K562 (cell line): ENCODE measurements at regions not wholly inside any gene's neighbourhood (a gene's known extent, or its start where the extent isn't known, plus 50 kb on each side); places are given as distances from the start of the nearest gene placed in this dataset.

Source experiments
- ATAC-seq: fragments of 200-7000 bp; cut with Tn5 transposase; 3 replicates; pipeline ENCODE4 v1.9.1; 2020; ENCODE audit warnings: moderate library complexity
- BruUV-seq: library from RNA; stranded (reverse); fragments of 400-500 nt; replicated peaks from 2 replicates; lab custom pipeline; 2021; lab: Mats Ljungman, UMichigan
- CTCF ChIA-PET: fragments of 300-600 bp; formaldehyde crosslinking; extraction: SDS; loops from one replicate; lab custom pipeline; 2021; ENCODE audit warnings: low intra/inter-chr PET ratio; lab: Yijun Ruan, JAX
- POLR2A ChIA-PET: fragments of 300-600, 350-650 bp; sonication (Branson Sonifier 250); formaldehyde crosslinking; extraction: SDS; loops from one replicate; lab custom pipeline; 2021; ENCODE audit warnings: antibody characterized with exemption, inconsistent platforms; lab: Yijun Ruan, JAX
- DNase-seq, 4 experiments: peaks; one replicate each; pipeline versions ENCODE4 v3.0.0 to v3.0.0-alpha.2; 2011 to 2018; ENCODE audit warnings: low spot score in 3 of 4, mixed read lengths in 3 of 4; ENCODE audit errors: extremely low read depth in 1 of 4
- FAIRE-seq: peaks from 2 replicates; lab custom pipeline; 2011; peaks lifted over from hg19 to GRCh38; lab: Jason Lieb, UNC
- H2AFZ ChIP-seq: 2 replicates; pipeline ENCODE4 v1.6.0; 2011; ENCODE audit warnings: low read depth, low read length, control low read depth, inconsistent platforms
- H3K27ac ChIP-seq: fragments of 200-600 bp; 3 replicates; pipeline ENCODE4 v1.8.0; 2011; ENCODE audit warnings: low read depth, mild to moderate bottlenecking, control low read depth, inconsistent platforms, low read length, moderate library complexity, mixed read lengths; ENCODE audit errors: extremely low read depth
- H3K27me3 ChIP-seq, 2 experiments: fragments of 300-600 bp in 1 of 2; 2 replicates in 1 of 2; 3 replicates in 1 of 2; pipeline versions ENCODE4 v1.6.0 to v1.8.0; 2011; ENCODE audit warnings: inconsistent platforms in 2 of 2, low read length in 2 of 2, mild to moderate bottlenecking in 1 of 2, mixed read lengths in 1 of 2, moderate library complexity in 1 of 2; ENCODE audit not compliant: control insufficient read depth in 2 of 2, insufficient read depth in 2 of 2
- H3K36me3 ChIP-seq: fragments of 300-600 bp; 3 replicates; pipeline ENCODE4 v1.8.0; 2011; ENCODE audit warnings: mild to moderate bottlenecking, low read length, inconsistent platforms; ENCODE audit not compliant: control insufficient read depth, insufficient read depth
- H3K4me1 ChIP-seq, 2 experiments: fragments of 200-600 bp in 1 of 2; replicated peaks in 1 of 2; 2 replicates in 1 of 2; 3 replicates in 1 of 2; pipeline versions ENCODE4 v1.5.1 to v1.8.0; 2011; ENCODE audit warnings: inconsistent platforms in 2 of 2, low read length in 2 of 2, mild to moderate bottlenecking in 1 of 2, mixed read lengths in 1 of 2, moderate library complexity in 1 of 2; ENCODE audit not compliant: control insufficient read depth in 2 of 2, insufficient read depth in 2 of 2
- H3K4me2 ChIP-seq: 2 replicates; pipeline ENCODE4 v1.6.1; 2011; ENCODE audit warnings: low read length, control low read depth, inconsistent platforms, mixed read lengths; ENCODE audit not compliant: insufficient read depth
- H3K4me3 ChIP-seq: fragments of 200-600 bp; sonication (generic), shearing (Covaris generic); 2 replicates; pipeline ENCODE4 v1.5.1; 2016; ENCODE audit warnings: control low read depth, inconsistent platforms
- H3K79me2 ChIP-seq: fragments of 200-600 bp; 3 replicates; pipeline ENCODE4 v1.8.0; 2011; ENCODE audit warnings: low read length, inconsistent platforms; ENCODE audit not compliant: control insufficient read depth, insufficient read depth
- H3K9ac ChIP-seq, 2 experiments: 2 replicates each; pipeline versions ENCODE4 v1.6.0 to v1.6.1; 2011; ENCODE audit warnings: low read depth in 2 of 2, low read length in 2 of 2, control low read depth in 1 of 2, inconsistent platforms in 1 of 2, mild to moderate bottlenecking in 1 of 2, mixed read lengths in 1 of 2; ENCODE audit not compliant: insufficient read depth in 1 of 2
- H3K9me1 ChIP-seq: one replicate; pipeline ENCODE4 v1.6.0; 2011; ENCODE audit warnings: inconsistent platforms, mild to moderate bottlenecking, low read length, moderate library complexity; ENCODE audit not compliant: control insufficient read depth, insufficient read depth
- H3K9me3 ChIP-seq: replicated peaks from 2 replicates; pipeline ENCODE4 v1.5.1; 2011; ENCODE audit warnings: low read depth, low read length, inconsistent platforms; ENCODE audit not compliant: control insufficient read depth, insufficient read depth
- H4K20me1 ChIP-seq: replicated peaks from 2 replicates; pipeline ENCODE4 v1.6.1; 2011; ENCODE audit warnings: low read length, inconsistent platforms, mixed read lengths; ENCODE audit not compliant: control insufficient read depth, insufficient read depth
- BMI1 ChIP-seq: fragments of 150-350 bp; IDR thresholded peaks from 2 replicates; pipeline ENCODE4 v1.6.1; 2014; ENCODE audit warnings: low read length
- GTF2E2 ChIP-seq: fragments of 200-800 bp; sonication (Bioruptor generic); IDR thresholded peaks from 2 replicates; pipeline ENCODE4 v1.6.1; 2016; ENCODE audit warnings: missing genetic modification characterization, missing compliant biosample characterization
- HDGF ChIP-seq: fragments of 450-650 bp; IDR thresholded peaks from 2 replicates; pipeline ENCODE4 v1.6.1; 2016
- KDM2B ChIP-seq: fragments of 250-450 bp; sonication (Bioruptor Pico); IDR thresholded peaks from 2 replicates; pipeline ENCODE4 v1.8.0; 2021; ENCODE audit warnings: mild to moderate bottlenecking, moderate library complexity
- MAFK ChIP-seq: IDR thresholded peaks from 2 replicates; pipeline ENCODE4 v1.6.1; 2011; ENCODE audit warnings: low read length, improper control_type of control experiment
- PBX2 ChIP-seq, 2 experiments: IDR thresholded peaks in 1 of 2; conservative IDR thresholded peaks in 1 of 2; 2 replicates each; pipeline ENCODE4 v1.6.1; 2016; ENCODE audit warnings: low read depth in 2 of 2, mild to moderate bottlenecking in 1 of 2, missing compliant biosample characterization in 1 of 2, missing genetic modification characterization in 1 of 2, moderate library complexity in 1 of 2
- RCOR1 ChIP-seq, 2 experiments: IDR thresholded peaks; 2 replicates each; pipeline ENCODE4 v1.6.1; 2012; ENCODE audit warnings: low read depth in 2 of 2, low read length in 2 of 2, borderline replicate concordance in 1 of 2, improper control_type of control experiment in 1 of 2
- SIN3A ChIP-seq, 2 experiments: fragments of 150-350 bp in 1 of 2; IDR thresholded peaks; 2 replicates each; pipeline ENCODE4 v1.6.1; 2011 to 2016; ENCODE audit warnings: borderline replicate concordance in 2 of 2, low read depth in 2 of 2, low read length in 2 of 2, mild to moderate bottlenecking in 2 of 2, moderate library complexity in 2 of 2; ENCODE audit not compliant: control insufficient read depth in 1 of 2
- in situ Hi-C: fragments of 300-500 bp; cut with MboI; formaldehyde crosslinking; loops from 4 replicates; pipeline ENCODE4 v1.15.0; 2018; ENCODE audit warnings: inconsistent platforms, mixed read lengths
- intact Hi-C: fragments of 100-400 bp; cut with micrococcal nuclease; formaldehyde crosslinking; loops from 2 replicates; pipeline ENCODE4 v1.14.2; 2022
- TF ChIP-seq, protein P1 (sequence below): fragments of 250-450 bp; sonication (Bioruptor Pico); IDR thresholded peaks from 2 replicates; pipeline ENCODE4 v1.5.0; 2021; ENCODE audit warnings: mild to moderate bottlenecking, borderline replicate concordance

DNA sequence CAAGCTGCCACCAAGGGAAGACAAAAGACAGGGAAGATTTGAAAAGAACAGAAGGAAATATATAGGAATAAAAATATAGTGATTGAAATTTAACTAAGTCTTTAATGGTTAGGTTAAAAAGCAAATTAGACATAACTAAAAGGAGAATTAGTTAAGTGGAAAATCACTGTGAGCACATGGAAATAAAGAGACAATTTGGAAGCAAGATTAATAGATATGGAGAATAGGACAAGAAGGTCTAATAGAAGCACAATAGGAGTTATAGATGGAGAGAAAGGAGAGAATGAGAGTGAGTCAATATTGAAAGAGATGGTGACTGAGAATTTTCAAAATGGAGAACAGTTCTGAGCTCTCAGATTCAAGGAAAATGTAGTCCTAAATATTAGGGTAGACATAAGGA is 176.9 kb downstream of the ASB1 start:
- H3K9me1 ChIP-seq = no peaks in the 10 kb centered on the region
- intact Hi-C loops (no loop called here), in situ Hi-C loops (no loop called here)
- FAIRE-seq (no peak), DNase-seq (no peak), ATAC-seq (no peak)
- no peak overlapping the region for H3K4me3 ChIP-seq
- peaks cover 2 to 24% of the 10 kb centered on the region in 2 experiments; a peak in 2 of 5 replicates for H3K27me3 ChIP-seq
- H3K9me3 ChIP-seq = no peaks in the 10 kb centered on the region
- no TSS peak for BruUV-seq
- no peak overlapping the region for H3K9ac ChIP-seq
- H3K4me1 ChIP-seq = no peaks in the 10 kb centered on the region
- CTCF ChIA-PET = no interaction called here
- H3K27ac ChIP-seq = no peak overlapping the region
- H4K20me1 ChIP-seq = no peaks in the 10 kb centered on the region; the same call in 1 of the 2 replicates
- no peaks in the 10 kb centered on the region for H3K36me3 ChIP-seq
- no peak overlapping the region for H2AFZ ChIP-seq
- POLR2A ChIA-PET = no interaction called here
- no peaks in the 10 kb centered on the region for H3K79me2 ChIP-seq
- no peak overlapping the region for H3K4me2 ChIP-seq
- TF ChIP-seq RCOR1 (IDR thresholded peaks at IDR 0.05; ENCODE audit: borderline replicate concordance in 1 of 2, low read depth in 2 of 2, low read length in 2 of 2) = no peak
- no peak for TF ChIP-seq SIN3A (IDR thresholded peaks at IDR 0.05; ENCODE audit: borderline replicate concordance in 2 of 2, control insufficient read depth in 1 of 2, low read depth in 2 of 2, low read length in 2 of 2)
- no peak for TF ChIP-seq HDGF
- TF ChIP-seq KDM2B (CRISPR knock-in tag) = no peak
- no peak for TF ChIP-seq PBX2 (CRISPR knock-in tag; IDR thresholded peaks at IDR 0.05; ENCODE audit: low read depth)
- no peak for TF ChIP-seq PBX2 (tag; conservative IDR thresholded peaks at IDR 0.05; ENCODE audit: low read depth)
- TF ChIP-seq, protein P1, sequence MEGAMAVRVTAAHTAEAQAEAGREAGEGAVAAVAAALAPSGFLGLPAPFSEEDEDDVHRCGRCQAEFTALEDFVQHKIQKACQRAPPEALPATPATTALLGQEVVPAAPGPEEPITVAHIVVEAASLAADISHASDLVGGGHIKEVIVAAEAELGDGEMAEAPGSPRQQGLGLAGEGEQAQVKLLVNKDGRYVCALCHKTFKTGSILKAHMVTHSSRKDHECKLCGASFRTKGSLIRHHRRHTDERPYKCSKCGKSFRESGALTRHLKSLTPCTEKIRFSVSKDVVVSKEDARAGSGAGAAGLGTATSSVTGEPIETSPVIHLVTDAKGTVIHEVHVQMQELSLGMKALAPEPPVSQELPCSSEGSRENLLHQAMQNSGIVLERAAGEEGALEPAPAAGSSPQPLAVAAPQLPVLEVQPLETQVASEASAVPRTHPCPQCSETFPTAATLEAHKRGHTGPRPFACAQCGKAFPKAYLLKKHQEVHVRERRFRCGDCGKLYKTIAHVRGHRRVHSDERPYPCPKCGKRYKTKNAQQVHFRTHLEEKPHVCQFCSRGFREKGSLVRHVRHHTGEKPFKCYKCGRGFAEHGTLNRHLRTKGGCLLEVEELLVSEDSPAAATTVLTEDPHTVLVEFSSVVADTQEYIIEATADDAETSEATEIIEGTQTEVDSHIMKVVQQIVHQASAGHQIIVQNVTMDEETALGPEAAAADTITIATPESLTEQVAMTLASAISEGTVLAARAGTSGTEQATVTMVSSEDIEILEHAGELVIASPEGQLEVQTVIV (CRISPR knock-in tag) = no peak
- no peak for TF ChIP-seq GTF2E2
- TF ChIP-seq MAFK = no peak
- TF ChIP-seq BMI1 = no peak
